SHP77 treated with DMSO at 0.1 percent for 48 hours (cell line): ENCODE measurements at regions not wholly inside any gene's neighbourhood (a gene's known extent, or its start where the extent isn't known, plus 50 kb on each side); places are given as distances from the start of the nearest gene placed in this dataset.

Experiments
- DNase-seq: peaks from one replicate; lab custom pipeline; 2025; lab: John Stamatoyannopoulos, UW

DNA sequence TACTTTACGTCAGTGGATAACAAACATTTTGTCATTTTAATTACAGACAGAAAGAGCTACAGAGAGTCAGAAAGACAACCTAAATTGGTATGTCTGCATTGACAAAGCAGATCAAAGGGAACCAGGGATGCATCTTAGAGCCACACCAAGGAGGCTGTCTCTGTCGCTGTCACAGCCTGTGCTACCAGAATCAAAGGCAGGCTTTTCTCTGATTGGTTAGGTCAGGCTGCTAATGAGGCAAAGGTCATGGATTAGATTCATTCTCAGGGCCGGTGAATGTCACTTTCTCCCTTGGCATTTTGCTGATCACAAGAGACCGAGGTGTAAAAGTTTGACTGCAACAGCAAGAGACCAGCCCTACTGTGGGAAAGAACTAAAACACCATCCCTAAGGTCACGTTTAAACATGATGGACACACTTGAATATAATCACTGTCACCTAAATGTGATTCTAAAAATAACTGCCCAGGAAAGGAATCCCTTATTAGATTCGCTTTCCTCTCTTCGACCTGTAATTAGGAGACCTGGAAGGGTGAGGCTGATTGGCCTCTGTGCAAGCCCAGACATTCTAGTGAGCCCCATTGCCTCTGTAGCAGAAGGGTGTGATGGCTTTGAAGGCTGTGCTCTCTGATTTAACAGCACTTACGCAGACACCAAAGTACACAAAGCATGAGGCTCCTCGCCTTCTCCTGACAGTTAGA, 314.4 kb upstream of the NBEA start:
- no peak for DNase-seq

DNA sequence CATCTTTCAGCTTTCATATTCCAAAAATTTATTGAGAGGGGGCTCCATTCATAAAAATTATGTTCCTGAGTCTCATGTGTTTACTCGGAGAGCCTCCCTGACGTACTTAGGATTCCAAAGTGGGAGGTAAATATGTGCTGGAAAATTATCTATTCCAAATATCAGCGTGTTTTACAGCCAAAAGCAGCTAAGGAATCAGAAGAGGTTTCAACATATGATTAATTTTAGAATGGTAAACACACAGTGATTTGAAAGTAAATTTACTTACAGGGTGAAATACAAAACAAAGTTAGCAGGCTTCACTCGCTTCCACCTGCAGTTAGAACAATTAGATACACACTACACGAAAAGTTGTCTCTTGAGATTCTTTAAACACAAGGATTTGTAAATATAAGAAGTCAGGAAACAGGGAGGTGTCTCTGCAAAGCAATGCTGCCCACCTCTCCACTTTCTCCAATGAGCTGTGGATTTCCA, 313.8 kb upstream of the NBEA start:
- DNase-seq: peak; percentile 91

DNA sequence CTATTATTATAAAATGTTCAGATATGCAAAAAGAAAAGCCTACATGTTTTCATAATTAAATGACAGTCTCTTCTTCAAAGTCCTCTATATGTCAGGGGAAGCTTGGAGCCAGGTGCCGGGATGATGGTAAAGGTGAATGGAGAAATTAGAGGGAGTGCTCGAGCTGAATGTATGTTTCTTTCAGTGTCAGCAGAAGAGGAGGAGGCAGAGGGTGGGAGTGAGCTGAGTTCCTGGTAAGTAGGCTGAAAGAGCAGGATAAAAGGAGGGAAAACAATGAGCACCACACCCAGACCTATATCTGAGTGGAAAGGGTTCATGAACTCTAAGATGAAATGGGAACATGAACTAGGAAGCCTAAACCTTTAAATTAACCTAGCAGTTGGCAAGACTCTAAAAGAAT, 307.6 kb upstream of the NBEA start:
- no peak for DNase-seq

DNA sequence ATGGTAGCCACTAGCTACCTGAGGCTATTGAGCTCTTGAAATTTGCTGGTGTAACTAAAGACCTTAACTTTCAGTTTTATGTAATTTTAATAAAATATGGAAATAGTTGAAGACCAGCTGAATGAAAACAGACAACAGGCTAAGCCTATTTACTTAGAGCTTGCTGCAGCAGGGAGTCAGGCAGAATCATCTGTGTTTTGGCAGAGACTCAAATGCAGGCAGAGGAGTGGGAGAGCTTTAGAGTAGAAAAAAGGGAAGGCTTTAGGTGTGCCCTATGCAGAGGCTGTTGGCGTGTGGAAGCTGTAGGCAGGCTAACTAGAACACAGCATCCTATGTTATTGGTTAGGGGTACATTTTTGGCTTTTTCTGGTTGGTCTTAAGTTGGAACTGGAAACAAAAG, 304.9 kb upstream of the NBEA start:
- no peak for DNase-seq

DNA sequence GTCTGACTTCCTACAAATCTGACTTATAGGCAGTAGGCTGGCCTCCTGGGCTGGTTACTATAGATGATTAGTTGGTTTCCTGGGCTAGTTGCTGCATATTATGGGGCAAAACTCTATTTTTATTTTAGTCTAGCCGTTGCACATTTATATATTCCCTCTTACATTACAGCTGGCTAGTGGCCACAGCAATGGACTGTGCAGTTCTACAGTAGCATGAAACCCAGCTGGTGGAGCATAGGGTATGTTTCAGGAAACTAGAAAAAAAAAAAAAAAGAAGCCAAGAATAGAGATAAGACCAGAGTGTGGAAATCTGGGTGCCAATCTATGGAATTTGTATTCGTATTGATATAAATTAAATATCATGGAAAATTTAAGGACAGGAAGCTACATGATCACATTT, 304.4 kb upstream of the NBEA start:
- DNase-seq: no peak

DNA sequence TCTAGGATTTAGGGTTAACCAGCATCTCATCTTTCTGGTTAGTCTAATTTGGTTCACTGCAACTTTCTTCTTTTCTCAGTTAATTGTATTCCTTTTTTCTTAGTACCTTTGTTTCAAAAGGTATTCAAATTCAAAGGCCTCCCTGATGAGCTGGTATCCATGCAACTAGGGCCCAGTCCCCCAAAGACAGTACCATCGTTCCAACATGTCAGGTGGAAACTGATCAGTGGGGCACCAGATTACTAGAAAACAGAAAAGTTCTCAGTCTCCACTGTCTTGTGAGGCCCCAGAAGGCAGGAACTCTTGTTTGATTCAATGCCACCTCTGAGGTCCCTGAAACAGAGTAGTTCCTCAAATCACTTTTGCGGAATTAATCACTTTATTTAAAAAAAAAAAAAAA, 303.2 kb upstream of the NBEA start:
- no peak for DNase-seq

DNA sequence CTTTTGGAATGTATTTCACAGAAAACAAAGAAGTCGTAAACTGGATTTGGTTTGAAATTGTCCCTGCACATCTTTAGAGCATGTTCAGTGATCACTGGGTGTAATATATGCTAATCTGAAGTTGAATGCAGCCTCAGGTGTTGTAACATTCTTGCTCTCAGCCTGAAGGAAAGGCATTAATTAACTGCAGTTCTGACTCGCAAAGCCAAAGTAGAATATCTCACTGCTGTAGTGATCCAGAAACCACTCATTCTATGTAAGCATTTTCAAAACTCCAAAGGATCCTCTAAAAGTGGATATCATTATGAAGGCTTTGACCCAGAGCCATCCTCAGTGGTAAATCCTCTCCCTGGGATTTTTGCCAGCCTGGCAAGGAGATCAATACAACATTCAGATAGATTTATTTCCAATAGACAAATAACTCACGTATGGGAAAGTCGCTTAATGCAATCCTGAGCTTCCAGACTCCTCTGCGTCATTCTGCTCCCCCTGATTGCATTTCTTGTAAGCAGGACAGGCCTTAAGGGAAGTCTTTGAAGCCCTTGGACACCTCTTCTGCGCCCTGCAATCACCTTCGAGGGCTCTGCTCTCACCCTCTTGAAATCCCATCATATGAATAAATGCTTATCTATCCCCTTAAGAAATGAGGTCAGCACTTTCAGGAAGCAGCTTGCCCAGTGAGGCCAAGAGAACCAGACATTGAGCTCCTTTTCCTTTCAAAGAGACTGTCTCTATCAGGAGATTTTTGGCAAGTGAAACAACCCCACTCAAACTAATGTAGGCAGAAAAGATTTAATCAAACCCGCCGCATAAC, 301.7 kb upstream of the NBEA start:
- DNase-seq: no peak

DNA sequence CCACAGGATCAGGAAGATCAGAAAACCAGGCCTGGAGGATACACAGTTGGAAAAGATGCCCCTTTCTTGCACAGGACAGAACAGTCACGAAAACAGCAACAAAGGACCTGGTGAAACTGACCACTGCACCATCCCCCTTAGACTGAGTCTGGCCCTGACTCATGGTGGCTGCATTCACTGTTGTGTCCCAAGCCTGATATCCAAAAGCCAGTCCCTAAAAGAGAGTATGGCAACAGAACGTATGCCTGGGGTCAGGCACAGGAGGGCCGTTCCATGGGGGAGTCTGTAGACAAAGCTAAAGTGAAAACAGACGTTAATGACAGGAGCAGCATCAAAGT, 301.1 kb upstream of the NBEA start:
- DNase-seq: no peak

DNA sequence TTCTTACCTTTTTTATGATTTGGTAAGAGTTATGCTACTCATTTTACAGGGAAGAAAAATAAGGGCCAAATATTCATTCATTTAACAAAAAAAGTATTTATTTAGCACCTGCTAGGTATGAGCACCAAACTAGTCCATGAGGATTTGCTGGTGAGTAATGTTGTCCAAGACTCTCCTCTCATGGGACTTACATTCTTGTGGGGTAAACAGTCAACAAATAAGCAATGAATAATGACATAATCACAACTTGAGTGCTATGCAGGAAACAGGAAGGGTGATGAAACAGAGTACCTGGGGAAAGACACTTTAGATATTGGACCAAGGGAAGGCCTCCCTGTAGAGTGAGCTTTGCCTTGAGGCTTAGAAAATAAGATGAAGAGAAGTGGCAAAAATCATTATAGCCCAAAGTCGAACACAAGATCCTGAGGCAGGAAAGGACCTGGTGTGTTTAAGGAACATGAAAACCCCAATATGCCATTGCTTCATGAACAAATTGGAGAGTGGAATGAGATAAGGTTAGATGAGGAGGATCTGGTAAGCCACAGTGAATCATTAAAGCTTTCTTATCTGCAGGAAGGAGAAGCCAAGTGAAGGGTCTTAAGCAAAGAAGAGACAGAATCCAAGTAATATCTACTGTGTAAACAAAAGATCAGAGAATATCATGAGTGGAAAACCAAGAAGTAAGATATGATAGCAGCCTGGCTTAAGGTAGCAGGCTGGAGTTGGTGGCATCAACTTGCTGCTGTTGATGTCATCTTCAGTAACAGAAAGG, 294.5 kb upstream of the NBEA start:
- no peak for DNase-seq

DNA sequence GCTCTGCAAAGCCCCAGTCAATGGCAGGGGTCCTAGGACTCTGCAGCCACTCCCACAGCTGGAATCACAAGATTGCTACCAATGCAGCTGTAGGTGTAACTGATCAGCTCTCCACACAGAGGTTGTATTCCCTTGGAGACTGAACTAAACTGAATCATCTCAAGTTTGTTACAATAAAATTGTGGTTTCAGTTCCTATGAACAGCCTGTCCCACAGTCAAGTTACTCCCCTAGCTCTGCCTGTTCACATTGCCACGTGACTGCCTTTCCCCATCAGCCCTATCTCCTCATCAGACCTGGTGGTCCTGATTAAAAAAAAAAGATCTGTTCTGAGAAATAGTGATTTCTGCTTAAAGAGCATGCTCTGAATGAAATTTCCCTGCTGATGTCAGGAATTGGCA, 287.9 kb upstream of the NBEA start:
- DNase-seq: no peak

DNA sequence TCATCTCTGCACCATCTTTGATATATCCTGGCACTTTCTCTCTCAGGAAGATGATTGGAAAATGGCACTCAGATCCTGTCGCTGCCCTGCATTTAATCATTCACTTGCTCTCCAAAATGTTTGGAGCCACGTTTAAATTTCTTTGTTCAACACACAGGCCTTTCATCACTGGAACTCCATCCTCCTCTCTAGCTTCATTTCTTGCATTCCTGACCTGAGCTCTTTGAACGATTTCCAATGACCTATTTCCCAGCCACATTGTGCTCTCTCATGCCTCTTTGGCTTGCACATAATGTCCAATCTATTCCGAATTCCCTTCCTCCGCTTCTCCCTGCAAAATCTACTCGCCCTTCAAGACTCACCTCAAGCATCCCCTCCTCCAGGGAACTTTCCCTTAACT, 287.4 kb upstream of the NBEA start:
- DNase-seq: no peak

DNA sequence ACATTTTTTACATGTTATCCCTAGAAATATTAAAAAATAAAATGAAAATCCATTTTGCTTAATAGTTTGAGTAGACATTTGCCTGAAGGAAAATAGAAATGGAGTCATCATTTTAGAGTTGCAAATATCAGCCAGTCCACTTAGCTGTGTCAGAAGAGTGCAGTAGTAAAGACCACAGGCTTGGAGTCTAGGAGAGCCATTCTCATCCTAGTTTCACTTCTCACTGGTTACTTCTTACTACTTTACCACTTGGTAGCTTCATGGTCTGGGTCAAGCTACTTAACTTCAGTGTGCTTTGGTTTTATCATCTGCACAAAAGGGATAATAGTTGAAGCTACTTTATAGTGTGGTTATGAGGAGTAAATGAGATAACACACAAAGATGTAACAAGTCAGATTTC, 286.5 kb upstream of the NBEA start:
- no peak for DNase-seq

DNA sequence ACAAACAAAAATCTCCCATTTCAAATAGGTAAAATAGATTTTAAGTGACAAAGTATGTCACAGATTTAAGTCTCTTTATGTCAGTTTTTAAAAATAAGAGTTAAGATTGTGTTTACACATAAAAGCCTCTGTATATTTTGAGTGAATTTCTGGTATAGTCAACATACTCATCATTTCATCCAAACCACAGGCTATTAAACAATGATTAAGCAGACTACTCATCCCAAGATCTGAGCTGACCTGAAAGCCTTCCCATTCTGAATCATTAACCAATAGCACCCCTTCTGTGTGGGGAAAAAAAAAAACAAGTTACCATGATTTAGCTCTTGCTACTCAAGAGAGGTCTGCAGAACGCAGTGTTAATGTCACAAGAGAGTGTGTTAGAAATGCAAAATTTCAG, 284.4 kb upstream of the NBEA start:
- DNase-seq: no peak

DNA sequence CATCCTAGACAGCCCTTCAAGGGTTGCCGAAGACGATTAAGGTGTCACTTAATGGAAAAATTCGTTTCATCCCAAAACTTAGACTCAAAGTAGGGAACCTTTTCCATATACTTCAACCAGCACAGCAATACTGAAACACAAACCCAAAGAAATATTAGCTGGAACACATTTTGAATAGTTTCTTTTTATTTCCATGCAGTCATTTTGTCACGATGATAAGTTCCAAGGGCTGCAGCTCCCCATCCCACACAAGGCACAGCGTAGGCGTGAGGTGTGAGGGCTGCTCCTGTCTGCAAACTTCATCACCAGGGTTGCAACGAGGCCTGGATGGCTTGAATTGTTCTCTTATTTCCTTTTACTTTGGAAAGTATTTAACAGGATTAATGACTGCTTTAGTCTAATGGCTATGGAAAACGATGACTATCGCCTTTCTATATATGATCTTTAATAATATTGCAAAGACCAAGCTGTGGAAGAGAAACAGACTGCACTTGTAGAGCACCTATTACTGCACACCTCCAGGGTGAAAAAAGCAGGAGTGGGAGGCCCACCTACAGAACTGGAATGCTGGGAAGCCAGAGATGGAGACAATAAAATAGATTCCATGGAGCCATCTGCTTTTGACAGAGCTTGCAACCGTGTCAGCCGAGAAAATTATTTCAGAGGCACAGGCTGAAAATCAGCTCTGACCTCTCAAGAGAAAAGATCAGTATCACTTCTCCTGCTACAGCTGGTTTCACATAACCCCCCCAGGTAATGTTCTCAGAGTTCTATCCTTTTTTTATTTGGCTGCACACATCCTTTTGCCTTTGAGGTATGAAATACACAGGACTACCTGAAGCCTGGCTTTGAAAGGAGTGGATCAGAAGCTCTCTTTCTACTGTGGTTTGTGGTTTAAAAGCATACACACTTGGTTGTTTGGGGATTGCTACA, 274.5 kb upstream of the NBEA start:
- DNase-seq: no peak

DNA sequence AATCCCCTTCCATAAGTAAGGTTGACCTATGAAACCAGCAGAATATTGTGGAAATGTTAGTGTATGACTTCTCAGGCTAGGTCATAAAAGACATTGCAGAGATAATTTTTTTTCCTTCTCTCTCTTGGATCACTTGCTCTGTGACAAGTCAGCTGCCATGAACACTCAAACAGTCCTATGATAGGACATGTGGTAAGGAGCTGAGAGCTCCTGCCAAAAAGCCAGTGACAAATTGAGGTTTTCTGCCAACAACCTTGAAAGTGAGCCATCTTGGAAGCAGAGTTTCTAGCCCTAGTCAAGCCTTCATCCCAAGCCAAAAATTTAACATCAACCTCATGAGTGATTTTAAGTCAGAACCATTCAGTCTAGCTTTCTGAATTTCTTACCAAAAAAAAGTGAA, 270.9 kb upstream of the NBEA start:
- no peak for DNase-seq

DNA sequence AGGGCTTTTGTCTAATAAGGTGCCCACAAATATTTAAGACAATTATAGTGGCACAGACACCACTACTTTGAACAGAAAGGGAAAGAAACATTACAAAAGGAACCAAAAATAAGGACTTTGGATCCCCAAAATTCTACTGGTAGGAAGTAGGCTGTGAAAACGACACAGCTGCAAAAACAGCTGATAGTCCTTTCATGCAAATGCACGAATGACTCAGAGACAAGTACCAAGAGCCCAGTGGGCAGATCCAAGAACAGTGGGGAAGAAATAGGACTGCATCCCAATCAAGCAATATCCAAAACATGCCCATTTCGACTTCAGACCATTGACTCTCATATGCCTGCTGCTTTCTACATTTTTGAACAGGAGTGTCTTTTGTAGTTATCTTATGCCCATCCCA, 269.4 kb upstream of the NBEA start:
- no peak for DNase-seq

DNA sequence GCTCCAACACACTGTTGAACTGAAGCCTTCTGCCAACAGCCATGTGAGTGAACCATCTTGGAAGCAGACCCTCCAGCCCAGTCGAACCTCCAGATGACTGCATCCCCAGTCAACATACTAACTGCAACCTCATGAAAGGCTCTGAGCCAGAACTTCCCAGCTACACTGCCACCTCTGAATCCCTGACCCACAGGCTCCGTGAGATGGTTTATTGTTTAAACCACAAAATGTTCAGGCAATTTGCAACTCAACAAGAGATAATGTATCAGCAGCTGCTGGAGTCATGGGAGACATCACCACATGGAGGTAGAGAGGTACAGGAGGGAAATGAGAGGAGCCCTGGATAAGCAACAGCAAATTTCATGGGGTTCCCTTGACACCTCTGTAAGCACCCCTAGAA, 266.4 kb upstream of the NBEA start:
- DNase-seq: no peak

DNA sequence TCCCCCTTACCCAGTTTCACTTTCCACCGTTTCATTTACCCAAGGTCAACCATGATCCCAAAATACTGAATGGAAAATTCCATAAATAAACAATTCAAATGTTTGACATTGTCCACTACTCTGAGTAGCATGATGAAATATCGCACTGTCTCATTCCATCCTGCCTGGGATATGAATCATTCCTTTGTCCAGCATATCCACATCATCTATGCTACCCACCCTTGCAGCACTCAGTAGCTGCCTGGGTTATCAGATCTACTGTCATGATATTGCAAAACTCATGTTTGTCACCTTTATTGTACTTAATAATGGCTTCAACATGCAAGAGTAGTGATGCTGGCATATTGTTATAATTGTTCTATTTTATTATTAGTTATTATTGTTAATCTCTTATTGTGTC, 263.9 kb upstream of the NBEA start:
- no peak for DNase-seq

DNA sequence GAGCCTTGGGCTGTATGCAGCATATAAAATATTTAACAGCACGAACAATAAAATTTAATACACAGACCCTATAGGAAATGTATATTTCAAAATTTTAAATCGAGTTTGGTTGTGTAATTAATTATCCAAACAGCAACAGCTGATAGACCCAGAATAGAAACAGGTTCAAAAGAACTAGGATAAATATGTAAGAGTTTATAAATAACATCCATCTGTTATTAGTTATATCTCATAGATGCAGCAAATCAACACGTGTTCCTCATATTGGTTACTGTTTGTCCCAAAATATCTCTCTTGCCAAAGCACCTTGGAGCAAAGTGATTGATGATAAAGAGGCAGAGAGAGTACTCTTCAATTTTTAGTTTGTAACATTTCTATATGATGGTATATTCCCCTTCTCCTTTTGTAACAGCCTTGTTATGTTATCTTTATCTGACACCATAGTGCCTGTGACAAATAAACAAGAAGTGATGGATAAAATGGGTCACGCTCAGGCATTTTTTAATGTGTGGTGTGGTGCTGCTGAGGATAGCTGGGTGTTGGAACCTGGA, 260.6 kb upstream of the NBEA start:
- no peak for DNase-seq

DNA sequence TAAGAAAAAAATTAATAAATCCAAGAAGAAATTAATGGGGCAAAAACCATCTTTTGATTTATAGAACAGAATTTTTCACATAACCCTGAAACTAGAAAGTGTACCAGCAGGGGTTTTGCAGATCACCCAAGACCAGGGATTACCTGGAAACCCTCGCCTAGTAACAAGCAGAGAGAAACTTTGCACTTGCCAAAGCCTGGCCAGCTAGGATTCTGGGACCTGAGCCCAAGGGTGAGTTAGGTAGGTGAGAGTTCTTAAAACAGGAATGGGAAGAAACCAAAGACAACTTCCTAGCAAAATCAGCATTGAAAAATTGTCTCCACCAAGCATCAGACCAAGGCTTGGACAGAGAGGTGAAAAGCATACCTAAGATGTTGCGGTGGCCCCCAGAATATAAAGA, 247.0 kb upstream of the NBEA start:
- DNase-seq: no peak

DNA sequence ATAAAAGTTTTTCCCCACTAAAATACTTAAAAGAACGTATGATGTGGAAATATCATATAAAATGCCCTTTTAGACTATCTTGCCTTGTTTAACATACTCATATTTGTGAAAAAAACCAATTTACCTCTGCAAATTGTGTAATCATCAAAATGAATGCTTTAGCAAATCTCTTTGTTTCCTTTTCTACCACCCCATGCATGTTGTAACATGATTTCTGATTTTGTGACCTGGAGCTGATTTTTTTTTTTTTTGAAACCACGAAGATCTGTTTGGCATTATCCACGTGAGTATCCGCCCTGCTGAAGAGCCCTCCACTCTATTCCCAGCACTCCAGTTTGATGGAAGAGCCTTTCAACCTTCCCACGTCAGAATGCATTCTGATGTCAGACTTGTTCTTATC, 245.8 kb upstream of the NBEA start:
- DNase-seq: no peak

DNA sequence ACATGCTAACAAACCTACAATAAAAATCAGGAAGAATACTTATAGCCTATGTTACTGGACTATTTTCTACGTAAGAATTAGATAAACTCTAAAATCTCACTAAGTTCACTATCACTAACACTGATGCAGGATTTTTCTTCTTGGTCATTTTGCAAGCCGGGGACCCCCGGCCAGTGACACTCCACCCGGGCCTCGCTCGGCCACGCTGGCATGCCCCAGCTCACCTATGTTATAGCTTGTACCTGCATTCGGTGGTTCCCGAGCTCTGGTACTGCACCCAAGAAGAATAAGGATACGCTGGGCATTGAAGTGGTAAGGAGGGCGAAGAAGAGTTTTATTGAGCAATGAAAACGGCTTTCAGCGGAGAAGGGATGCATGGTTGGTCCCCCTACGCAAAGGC, 245.3 kb upstream of the NBEA start:
- DNase-seq: no peak
